GM12878 (cell line): ENCODE measurements at regions not wholly inside any gene's neighbourhood (a gene's known extent, or its start where the extent isn't known, plus 50 kb on each side); places are given as distances from the start of the nearest gene placed in this dataset.

Source experiments
- HDGF ChIP-seq: fragments of 450-650 bp; IDR thresholded peaks from 2 replicates; pipeline ENCODE4 v1.6.1; 2016; ENCODE audit warnings: antibody characterized with exemption
- SIN3A ChIP-seq: IDR thresholded peaks from 2 replicates; pipeline ENCODE4 v1.6.1; 2012; ENCODE audit warnings: low read depth, low read length, improper control_type of control experiment
- SIX5 ChIP-seq: IDR thresholded peaks from 2 replicates; pipeline ENCODE4 v1.6.1; 2011; ENCODE audit warnings: mild to moderate bottlenecking, low read depth, low read length, moderate library complexity; ENCODE audit not compliant: severe bottlenecking
- TF ChIP-seq, protein P1 (sequence below), 3 experiments: IDR thresholded peaks in 2 of 3; conservative IDR thresholded peaks in 1 of 3; 2 replicates each; pipeline ENCODE4 v1.5.1; 2011; ENCODE audit warnings: low read depth in 3 of 3, low read length in 3 of 3, mild to moderate bottlenecking in 3 of 3, control low read depth in 2 of 3, moderate library complexity in 2 of 3, inconsistent platforms in 1 of 3, mixed read lengths in 1 of 3; ENCODE audit not compliant: control insufficient read depth in 2 of 3, insufficient read depth in 1 of 3; ENCODE audit errors: extremely low read depth in 1 of 3
- TF ChIP-seq, protein P2 (sequence below): IDR thresholded peaks from 2 replicates; pipeline ENCODE4 v1.6.1; 2012; ENCODE audit warnings: low read depth, low read length, improper control_type of control experiment
- TF ChIP-seq, protein P3 (sequence below): IDR thresholded peaks from 2 replicates; pipeline ENCODE4 v1.6.1; 2012; ENCODE audit warnings: low read depth, low read length, improper control_type of control experiment

DNA sequence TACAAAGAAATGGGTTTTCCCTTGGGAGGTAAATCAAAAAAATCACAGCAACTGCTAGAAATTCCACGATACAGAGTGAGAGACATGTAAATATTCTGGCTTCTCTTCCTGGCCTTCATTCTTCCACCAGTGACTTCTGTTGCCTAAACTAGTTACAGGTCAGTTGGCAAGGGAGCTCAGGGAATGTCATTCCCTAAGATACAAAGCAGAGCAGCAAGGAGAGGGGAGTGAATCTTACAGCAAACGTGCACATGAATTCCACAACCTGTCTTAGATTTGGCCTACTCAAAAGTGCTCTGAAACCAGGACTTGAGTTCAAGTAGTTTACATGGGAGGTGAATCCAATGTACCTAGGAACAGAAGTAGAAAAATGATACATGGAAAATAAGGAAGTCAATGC, 445.3 kb upstream of the LRRC7 start:
- TF ChIP-seq SIN3A (no peak), SIX5 (no peak), HDGF (no peak)
- TF ChIP-seq, protein P1, sequence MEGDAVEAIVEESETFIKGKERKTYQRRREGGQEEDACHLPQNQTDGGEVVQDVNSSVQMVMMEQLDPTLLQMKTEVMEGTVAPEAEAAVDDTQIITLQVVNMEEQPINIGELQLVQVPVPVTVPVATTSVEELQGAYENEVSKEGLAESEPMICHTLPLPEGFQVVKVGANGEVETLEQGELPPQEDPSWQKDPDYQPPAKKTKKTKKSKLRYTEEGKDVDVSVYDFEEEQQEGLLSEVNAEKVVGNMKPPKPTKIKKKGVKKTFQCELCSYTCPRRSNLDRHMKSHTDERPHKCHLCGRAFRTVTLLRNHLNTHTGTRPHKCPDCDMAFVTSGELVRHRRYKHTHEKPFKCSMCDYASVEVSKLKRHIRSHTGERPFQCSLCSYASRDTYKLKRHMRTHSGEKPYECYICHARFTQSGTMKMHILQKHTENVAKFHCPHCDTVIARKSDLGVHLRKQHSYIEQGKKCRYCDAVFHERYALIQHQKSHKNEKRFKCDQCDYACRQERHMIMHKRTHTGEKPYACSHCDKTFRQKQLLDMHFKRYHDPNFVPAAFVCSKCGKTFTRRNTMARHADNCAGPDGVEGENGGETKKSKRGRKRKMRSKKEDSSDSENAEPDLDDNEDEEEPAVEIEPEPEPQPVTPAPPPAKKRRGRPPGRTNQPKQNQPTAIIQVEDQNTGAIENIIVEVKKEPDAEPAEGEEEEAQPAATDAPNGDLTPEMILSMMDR (IDR thresholded peaks at IDR 0.05 in 2 of 3, conservative IDR thresholded peaks at IDR 0.05 in 1 of 3; ENCODE audit: control insufficient read depth in 2 of 3, extremely low read depth in 1 of 3, insufficient read depth in 1 of 3, low read depth in 3 of 3, low read length in 3 of 3) = no peak
- TF ChIP-seq, protein P2, sequence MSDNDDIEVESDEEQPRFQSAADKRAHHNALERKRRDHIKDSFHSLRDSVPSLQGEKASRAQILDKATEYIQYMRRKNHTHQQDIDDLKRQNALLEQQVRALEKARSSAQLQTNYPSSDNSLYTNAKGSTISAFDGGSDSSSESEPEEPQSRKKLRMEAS = no peak
- TF ChIP-seq, protein P3, sequence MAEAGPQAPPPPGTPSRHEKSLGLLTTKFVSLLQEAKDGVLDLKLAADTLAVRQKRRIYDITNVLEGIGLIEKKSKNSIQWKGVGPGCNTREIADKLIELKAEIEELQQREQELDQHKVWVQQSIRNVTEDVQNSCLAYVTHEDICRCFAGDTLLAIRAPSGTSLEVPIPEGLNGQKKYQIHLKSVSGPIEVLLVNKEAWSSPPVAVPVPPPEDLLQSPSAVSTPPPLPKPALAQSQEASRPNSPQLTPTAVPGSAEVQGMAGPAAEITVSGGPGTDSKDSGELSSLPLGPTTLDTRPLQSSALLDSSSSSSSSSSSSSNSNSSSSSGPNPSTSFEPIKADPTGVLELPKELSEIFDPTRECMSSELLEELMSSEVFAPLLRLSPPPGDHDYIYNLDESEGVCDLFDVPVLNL = no peak
